ENCODE measurements at regions not wholly inside any gene's neighbourhood (a gene's known extent, or its start where the extent isn't known, plus 50 kb on each side); places are given as distances from the start of the nearest gene placed in this dataset.
"Not testable (repeated sequence)": the region's sequence is repeated elsewhere in the genome, so short reads cannot be mapped to it uniquely, and the experiment has no call there.

DNA sequence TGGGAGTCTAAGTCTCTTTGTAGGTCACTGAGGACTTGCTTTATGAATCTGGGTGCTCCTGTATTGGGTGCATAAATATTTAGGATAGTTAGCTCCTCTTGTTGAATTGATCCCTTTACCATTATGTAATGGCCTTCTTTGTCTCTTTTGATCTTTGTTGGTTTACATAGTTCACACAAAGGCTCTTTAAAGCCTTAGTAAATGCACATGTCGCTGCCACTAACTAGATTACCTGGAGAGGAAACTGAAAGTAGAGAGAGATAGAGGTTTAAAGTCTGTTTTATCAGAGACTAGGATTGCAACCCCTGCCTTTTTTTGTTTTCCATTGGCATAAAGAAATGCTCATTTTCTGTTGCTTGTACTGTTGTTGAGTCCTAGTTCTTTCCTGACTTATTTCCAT lies 392.4 kb upstream of the GBE1 start:
- H3K27ac ChIP-seq (ENCODE audit: insufficient read depth in 1 of 2, low read depth in 1 of 2, low read length in 2 of 2, poor library complexity in 1 of 2, severe bottlenecking in 2 of 2); POLR2A ChIA-PET; H3K4me1 ChIP-seq (ENCODE audit: control extremely low read depth in 1 of 4, control insufficient read depth in 4 of 4, insufficient read depth in 4 of 4, low read length in 3 of 4); H3K4me3 ChIP-seq (ENCODE audit: control insufficient read depth in 1 of 7, extremely low read depth in 1 of 7, insufficient read depth in 4 of 7, low read depth in 2 of 7, low read length in 6 of 7); H3K36me3 ChIP-seq (ENCODE audit: control insufficient read depth in 4 of 4, insufficient read depth in 4 of 4, low read length in 3 of 4); H3K9me3 ChIP-seq (ENCODE audit: control extremely low read depth in 1 of 5, control insufficient read depth in 4 of 5, insufficient read depth in 2 of 5, low read depth in 1 of 5, low read length in 4 of 5); DNase-seq; H3K27me3 ChIP-seq (replicated peaks in 2 of 5; ENCODE audit: control insufficient read depth in 4 of 5, insufficient read depth in 5 of 5, low read length in 4 of 5); CTCF ChIA-PET: not testable (repeated sequence)
- 100% methylated on average over 1 of the region's 1 CpG for WGBS (ENCODE audit: insufficient coverage)

DNA sequence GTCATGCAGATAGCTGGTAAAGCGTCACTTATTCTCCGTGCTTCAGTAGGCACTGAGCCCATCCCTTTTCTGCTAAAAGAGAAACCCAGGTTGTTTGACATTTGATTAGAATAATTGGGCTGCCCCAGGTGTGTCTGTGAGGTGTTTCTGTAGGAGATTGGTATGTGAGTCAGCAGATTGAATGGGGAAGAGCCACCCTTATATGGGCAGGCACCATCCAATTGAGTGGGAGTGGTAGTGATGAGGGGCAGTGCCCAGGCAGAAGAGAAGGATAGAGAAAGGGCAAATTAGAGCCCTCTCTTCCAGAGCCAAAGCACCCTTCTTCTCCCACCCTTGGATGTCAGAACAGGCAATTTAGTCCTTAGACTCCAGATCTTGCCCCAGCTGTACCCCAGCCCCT lies 384.3 kb upstream of the GBE1 start:
- CTCF ChIA-PET, result interaction anchor here (1.7 kb wide), 1 partner anchor 13 kb away, joined by 4 read pairs; no protein-coding TSS in a partner anchor
- WGBS (ENCODE audit: insufficient coverage), result 100% methylated on average over 2 of the region's 2 CpGs

DNA sequence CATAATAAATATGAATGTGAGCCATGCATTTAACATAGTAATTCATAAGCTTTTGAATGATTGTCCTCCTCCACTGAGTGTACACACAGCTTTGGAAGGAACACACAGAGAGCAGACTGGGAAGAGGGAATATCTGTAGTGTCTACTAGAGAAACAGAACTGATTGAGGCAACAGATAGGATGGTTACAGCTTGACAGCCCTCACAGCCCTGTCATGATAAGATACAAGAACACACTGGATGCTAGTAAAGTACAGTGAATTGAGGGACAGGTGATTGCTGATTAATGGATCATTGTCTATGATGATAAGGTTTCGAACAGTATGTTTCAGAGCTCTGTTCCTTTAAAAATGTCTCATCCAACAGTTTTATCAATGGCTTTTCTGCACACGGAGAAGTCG lies 383.4 kb upstream of the GBE1 start:
- 100% methylated on average over 1 of the region's 3 CpGs for WGBS (ENCODE audit: insufficient coverage)
- no peaks in the 10 kb centered on the region for H3K27me3 ChIP-seq (replicated peaks in 2 of 5; ENCODE audit: control insufficient read depth in 4 of 5, insufficient read depth in 5 of 5, low read length in 4 of 5)
- no peaks in the 10 kb centered on the region for H3K4me1 ChIP-seq (ENCODE audit: control extremely low read depth in 1 of 4, control insufficient read depth in 4 of 4, insufficient read depth in 4 of 4, low read length in 3 of 4)
- ChIA-PET CTCF (interaction anchor here (1.7 kb wide), 1 partner anchor 12 kb away, joined by 4 read pairs; no protein-coding TSS in a partner anchor), POLR2A (no interaction called here)
- no peak overlapping the region for H3K4me3 ChIP-seq (ENCODE audit: control insufficient read depth in 1 of 7, extremely low read depth in 1 of 7, insufficient read depth in 4 of 7, low read depth in 2 of 7, low read length in 6 of 7)
- DNase-seq, result no peak
- no peaks in the 10 kb centered on the region for H3K36me3 ChIP-seq (ENCODE audit: control insufficient read depth in 4 of 4, insufficient read depth in 4 of 4, low read length in 3 of 4)
- no peaks in the 10 kb centered on the region for H3K9me3 ChIP-seq (ENCODE audit: control extremely low read depth in 1 of 5, control insufficient read depth in 4 of 5, insufficient read depth in 2 of 5, low read depth in 1 of 5, low read length in 4 of 5)
- no peak overlapping the region for H3K27ac ChIP-seq (ENCODE audit: insufficient read depth in 1 of 2, low read depth in 1 of 2, low read length in 2 of 2, poor library complexity in 1 of 2, severe bottlenecking in 2 of 2)

More for the DNA sequence above, 384.3 kb upstream of the GBE1 start:
- POLR2A ChIA-PET, result interaction anchor here (0.9 kb wide), 1 partner anchor 10 kb away, joined by 3 read pairs; no protein-coding TSS in a partner anchor
- H3K27me3 ChIP-seq (replicated peaks in 2 of 5; ENCODE audit: control insufficient read depth in 4 of 5, insufficient read depth in 5 of 5, low read length in 4 of 5), result no peaks in the 10 kb centered on the region
- H3K36me3 ChIP-seq (ENCODE audit: control insufficient read depth in 4 of 4, insufficient read depth in 4 of 4, low read length in 3 of 4), result no peaks in the 10 kb centered on the region
- no peak overlapping the region for H3K4me3 ChIP-seq (ENCODE audit: control insufficient read depth in 1 of 7, extremely low read depth in 1 of 7, insufficient read depth in 4 of 7, low read depth in 2 of 7, low read length in 6 of 7)
- H3K4me1 ChIP-seq (ENCODE audit: control extremely low read depth in 1 of 4, control insufficient read depth in 4 of 4, insufficient read depth in 4 of 4, low read length in 3 of 4), result no peaks in the 10 kb centered on the region
- no peak for DNase-seq
- no peak overlapping the region for H3K27ac ChIP-seq (ENCODE audit: insufficient read depth in 1 of 2, low read depth in 1 of 2, low read length in 2 of 2, poor library complexity in 1 of 2, severe bottlenecking in 2 of 2)
- H3K9me3 ChIP-seq (ENCODE audit: control extremely low read depth in 1 of 5, control insufficient read depth in 4 of 5, insufficient read depth in 2 of 5, low read depth in 1 of 5, low read length in 4 of 5), result no peaks in the 10 kb centered on the region

DNA sequence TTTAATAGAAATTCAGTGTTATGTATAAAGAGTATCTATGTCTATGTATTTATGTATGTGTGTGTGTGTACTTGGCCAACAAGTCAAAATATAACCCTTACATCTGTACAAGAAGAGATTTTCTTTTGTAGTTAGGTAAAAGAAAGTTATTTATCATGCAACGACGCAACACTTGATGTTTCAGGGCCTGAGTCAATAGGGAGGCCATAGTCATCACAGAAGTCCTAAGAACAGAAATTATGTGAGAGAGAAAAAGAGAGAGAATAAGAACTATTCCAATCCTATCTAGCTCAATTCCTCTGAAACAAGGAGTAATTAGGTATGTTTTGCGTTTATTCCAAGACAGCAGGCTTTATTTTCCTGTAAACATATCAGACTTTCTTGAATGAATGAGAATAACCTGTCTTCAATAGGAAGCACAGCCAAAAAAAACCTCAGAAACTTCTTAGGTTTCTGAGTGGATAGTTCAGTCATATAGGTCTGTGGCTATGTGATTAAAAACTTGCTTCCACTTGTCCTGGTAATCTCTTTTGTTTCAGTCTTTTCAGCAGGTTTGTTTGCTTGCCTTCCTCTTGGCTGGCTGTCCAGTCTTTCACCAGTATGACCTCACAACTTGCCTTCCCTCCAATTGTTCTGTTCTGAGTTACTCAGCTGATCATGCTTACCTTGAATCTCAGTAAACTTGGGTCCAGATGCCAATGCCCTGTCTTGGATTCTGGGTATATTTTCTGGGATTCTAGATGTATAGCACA lies 382.4 kb upstream of the GBE1 start:
- ChIA-PET POLR2A (no interaction called here), CTCF (interaction anchor here (1.1 to 1.7 kb wide), 2 partner anchors 10 to 12 kb away, joined by 4 read pairs; no protein-coding TSS in a partner anchor)

DNA sequence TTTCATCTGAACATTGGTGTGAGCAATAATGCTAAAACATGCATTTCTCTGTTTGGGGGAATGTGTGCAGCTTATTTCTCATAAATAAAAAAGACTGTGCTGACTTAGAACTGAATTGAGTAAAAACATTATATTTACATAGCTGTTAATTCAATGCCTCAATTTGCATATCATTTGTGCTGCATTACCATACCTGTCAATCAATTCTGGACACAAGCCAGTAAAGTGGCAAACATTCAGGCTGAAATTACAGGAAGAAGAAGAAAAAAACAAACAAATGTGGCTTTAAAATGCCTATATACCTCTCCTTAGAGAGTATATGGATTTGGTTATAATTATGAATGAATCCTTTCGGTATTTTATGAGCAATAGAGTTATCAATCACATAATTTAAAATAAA lies 380.1 kb upstream of the GBE1 start:
- H3K36me3 ChIP-seq (ENCODE audit: control insufficient read depth in 4 of 4, insufficient read depth in 4 of 4, low read length in 3 of 4), result no peaks in the 10 kb centered on the region
- ChIA-PET CTCF (no interaction called here), POLR2A (no interaction called here)
- H3K9me3 ChIP-seq (ENCODE audit: control extremely low read depth in 1 of 5, control insufficient read depth in 4 of 5, insufficient read depth in 2 of 5, low read depth in 1 of 5, low read length in 4 of 5), result peaks cover 0 to 5% (median 0%) of the 10 kb centered on the region in 5 experiments
- no peak overlapping the region for H3K27ac ChIP-seq (ENCODE audit: insufficient read depth in 1 of 2, low read depth in 1 of 2, low read length in 2 of 2, poor library complexity in 1 of 2, severe bottlenecking in 2 of 2)
- WGBS (ENCODE audit: insufficient coverage), result no CpG with 5 or more reads among the region's 1 CpG
- DNase-seq, result no peak
- H3K27me3 ChIP-seq (replicated peaks in 2 of 5; ENCODE audit: control insufficient read depth in 4 of 5, insufficient read depth in 5 of 5, low read length in 4 of 5), result no peaks in the 10 kb centered on the region
- H3K4me3 ChIP-seq (ENCODE audit: control insufficient read depth in 1 of 7, extremely low read depth in 1 of 7, insufficient read depth in 4 of 7, low read depth in 2 of 7, low read length in 6 of 7), result no peak overlapping the region
- no peaks in the 10 kb centered on the region for H3K4me1 ChIP-seq (ENCODE audit: control extremely low read depth in 1 of 4, control insufficient read depth in 4 of 4, insufficient read depth in 4 of 4, low read length in 3 of 4)

More for the DNA sequence above, 382.4 kb upstream of the GBE1 start:
- Histone ChIP-seq H3K27me3 (replicated peaks in 2 of 5; ENCODE audit: control insufficient read depth in 4 of 5, insufficient read depth in 5 of 5, low read length in 4 of 5) (no peaks in the 10 kb centered on the region), H3K27ac (ENCODE audit: insufficient read depth in 1 of 2, low read depth in 1 of 2, low read length in 2 of 2, poor library complexity in 1 of 2, severe bottlenecking in 2 of 2) (no peak overlapping the region), H3K9me3 (ENCODE audit: control extremely low read depth in 1 of 5, control insufficient read depth in 4 of 5, insufficient read depth in 2 of 5, low read depth in 1 of 5, low read length in 4 of 5) (peaks cover 0 to 5% (median 0%) of the 10 kb centered on the region in 5 experiments), H3K4me3 (ENCODE audit: control insufficient read depth in 1 of 7, extremely low read depth in 1 of 7, insufficient read depth in 4 of 7, low read depth in 2 of 7, low read length in 6 of 7) (no peak overlapping the region), H3K4me1 (ENCODE audit: control extremely low read depth in 1 of 4, control insufficient read depth in 4 of 4, insufficient read depth in 4 of 4, low read length in 3 of 4) (no peaks in the 10 kb centered on the region), H3K36me3 (ENCODE audit: control insufficient read depth in 4 of 4, insufficient read depth in 4 of 4, low read length in 3 of 4) (no peaks in the 10 kb centered on the region)
- WGBS (ENCODE audit: insufficient coverage), result no CpG with 5 or more reads among the region's 3 CpGs
- DNase-seq, result no peak

DNA sequence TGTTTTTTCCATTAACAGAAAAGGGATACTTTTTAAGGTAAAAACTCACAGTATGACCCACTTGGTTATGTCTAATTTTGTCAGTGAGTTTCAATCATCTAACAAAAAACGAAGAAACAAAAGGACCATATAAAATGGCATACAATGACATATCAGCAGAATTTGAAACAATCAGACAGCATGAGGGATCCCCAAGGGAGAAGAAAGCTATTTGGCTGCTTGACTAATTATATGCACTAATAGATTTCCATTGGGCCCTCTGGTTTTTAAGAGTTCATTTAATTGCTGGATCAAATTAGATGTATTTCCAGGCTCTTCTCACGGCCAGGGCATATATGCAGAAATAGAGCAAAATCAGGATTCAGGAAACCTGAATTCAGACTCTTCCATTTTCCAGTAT lies 376.4 kb upstream of the GBE1 start:
- DNase-seq, result no peak
- ChIA-PET POLR2A (no interaction called here), CTCF (no interaction called here)
- Histone ChIP-seq H3K27ac (ENCODE audit: insufficient read depth in 1 of 2, low read depth in 1 of 2, low read length in 2 of 2, poor library complexity in 1 of 2, severe bottlenecking in 2 of 2) (no peak overlapping the region), H3K4me1 (ENCODE audit: control extremely low read depth in 1 of 4, control insufficient read depth in 4 of 4, insufficient read depth in 4 of 4, low read length in 3 of 4) (no peaks in the 10 kb centered on the region), H3K4me3 (ENCODE audit: control insufficient read depth in 1 of 7, extremely low read depth in 1 of 7, insufficient read depth in 4 of 7, low read depth in 2 of 7, low read length in 6 of 7) (no peak overlapping the region), H3K36me3 (ENCODE audit: control insufficient read depth in 4 of 4, insufficient read depth in 4 of 4, low read length in 3 of 4) (no peaks in the 10 kb centered on the region), H3K27me3 (replicated peaks in 2 of 5; ENCODE audit: control insufficient read depth in 4 of 5, insufficient read depth in 5 of 5, low read length in 4 of 5) (no peaks in the 10 kb centered on the region), H3K9me3 (ENCODE audit: control extremely low read depth in 1 of 5, control insufficient read depth in 4 of 5, insufficient read depth in 2 of 5, low read depth in 1 of 5, low read length in 4 of 5) (peaks cover 0 to 5% (median 0%) of the 10 kb centered on the region in 5 experiments)
- no CpG with 5 or more reads among the region's 2 CpGs for WGBS (ENCODE audit: insufficient coverage)

DNA sequence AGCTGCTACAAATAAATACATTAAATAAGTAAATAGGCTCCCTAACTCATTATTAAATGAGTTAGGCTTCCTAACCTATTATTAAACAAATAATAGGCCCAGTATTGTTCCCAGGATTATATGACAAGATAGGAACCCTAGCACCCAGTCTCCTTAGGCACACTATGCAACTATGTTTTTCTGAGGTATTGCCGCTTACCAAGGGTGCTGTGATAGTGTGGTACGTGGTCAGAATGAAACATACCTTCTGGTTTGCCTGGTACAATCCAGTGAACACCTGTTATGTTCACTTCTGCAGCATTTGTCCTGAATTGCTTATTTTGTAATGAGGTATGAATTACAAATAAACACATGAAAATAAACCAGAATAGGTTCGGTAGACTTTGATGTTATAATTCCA lies 375.6 kb upstream of the GBE1 start:
- DNase-seq, result no peak
- H3K27me3 ChIP-seq (replicated peaks in 2 of 5; ENCODE audit: control insufficient read depth in 4 of 5, insufficient read depth in 5 of 5, low read length in 4 of 5), result no peaks in the 10 kb centered on the region
- no peak overlapping the region for H3K4me3 ChIP-seq (ENCODE audit: control insufficient read depth in 1 of 7, extremely low read depth in 1 of 7, insufficient read depth in 4 of 7, low read depth in 2 of 7, low read length in 6 of 7)
- peaks cover 0 to 5% (median 0%) of the 10 kb centered on the region in 5 experiments for H3K9me3 ChIP-seq (ENCODE audit: control extremely low read depth in 1 of 5, control insufficient read depth in 4 of 5, insufficient read depth in 2 of 5, low read depth in 1 of 5, low read length in 4 of 5)
- POLR2A ChIA-PET, result interaction anchor here (0.6 kb wide), 1 partner anchor 265 kb away, joined by 4 read pairs; no protein-coding TSS in a partner anchor
- CTCF ChIA-PET, result interaction anchor here (0.6 kb wide), 1 partner anchor 221 kb away, joined by 3 read pairs; no protein-coding TSS in a partner anchor
- H3K27ac ChIP-seq (ENCODE audit: insufficient read depth in 1 of 2, low read depth in 1 of 2, low read length in 2 of 2, poor library complexity in 1 of 2, severe bottlenecking in 2 of 2), result no peak overlapping the region
- no peaks in the 10 kb centered on the region for H3K36me3 ChIP-seq (ENCODE audit: control insufficient read depth in 4 of 4, insufficient read depth in 4 of 4, low read length in 3 of 4)
- H3K4me1 ChIP-seq (ENCODE audit: control extremely low read depth in 1 of 4, control insufficient read depth in 4 of 4, insufficient read depth in 4 of 4, low read length in 3 of 4), result no peaks in the 10 kb centered on the region
- WGBS (ENCODE audit: insufficient coverage), result 100% methylated on average over 2 of the region's 3 CpGs

All from common myeloid progenitor, CD34-positive (primary cell).